ENCODE measurements at regions not wholly inside any gene's neighbourhood (a gene's known extent, or its start where the extent isn't known, plus 50 kb on each side); places are given as distances from the start of the nearest gene placed in this dataset.

DNA sequence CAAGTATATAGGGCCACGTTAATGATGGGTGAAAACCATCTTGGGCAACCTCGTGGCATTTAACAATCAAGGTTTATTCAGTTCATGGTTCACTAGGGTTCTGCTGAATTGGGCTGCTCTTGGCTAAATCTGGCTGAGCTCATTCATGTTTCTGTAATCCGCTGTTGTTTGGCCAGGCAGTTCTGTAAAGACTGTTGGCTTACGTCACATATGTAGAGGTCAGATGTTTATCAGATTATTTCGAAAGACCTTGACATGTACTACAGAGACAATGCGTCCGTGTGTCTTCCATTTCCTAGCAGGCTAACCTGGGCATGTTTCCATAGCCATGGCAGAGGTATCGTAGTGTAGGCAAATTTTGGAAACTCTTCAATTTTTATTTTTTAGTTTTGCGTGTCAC lies 190.0 kb upstream of the ZWINT start:
- ChIA-PET POLR2A (no interaction called here), CTCF (no interaction called here)

DNA sequence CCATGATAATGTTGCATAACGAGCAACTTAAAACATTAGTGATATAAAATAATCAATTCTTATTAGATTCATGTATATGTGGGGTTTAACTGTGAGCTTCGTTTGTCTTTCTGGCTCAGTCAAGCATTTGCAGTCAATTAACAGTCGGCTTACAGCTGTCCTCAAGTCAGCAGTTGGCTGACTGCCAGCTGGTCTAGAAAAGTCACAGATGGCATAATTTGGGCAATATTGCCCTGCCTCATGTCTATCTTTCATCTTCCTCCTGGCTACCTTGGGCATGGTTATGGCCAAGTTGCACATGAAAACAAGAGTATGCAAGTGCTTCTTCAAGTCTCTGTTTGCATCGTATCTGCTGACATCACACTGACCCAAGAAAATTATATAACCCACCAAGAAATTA lies 186.1 kb upstream of the ZWINT start:
- TF ChIP-seq, protein P1, sequence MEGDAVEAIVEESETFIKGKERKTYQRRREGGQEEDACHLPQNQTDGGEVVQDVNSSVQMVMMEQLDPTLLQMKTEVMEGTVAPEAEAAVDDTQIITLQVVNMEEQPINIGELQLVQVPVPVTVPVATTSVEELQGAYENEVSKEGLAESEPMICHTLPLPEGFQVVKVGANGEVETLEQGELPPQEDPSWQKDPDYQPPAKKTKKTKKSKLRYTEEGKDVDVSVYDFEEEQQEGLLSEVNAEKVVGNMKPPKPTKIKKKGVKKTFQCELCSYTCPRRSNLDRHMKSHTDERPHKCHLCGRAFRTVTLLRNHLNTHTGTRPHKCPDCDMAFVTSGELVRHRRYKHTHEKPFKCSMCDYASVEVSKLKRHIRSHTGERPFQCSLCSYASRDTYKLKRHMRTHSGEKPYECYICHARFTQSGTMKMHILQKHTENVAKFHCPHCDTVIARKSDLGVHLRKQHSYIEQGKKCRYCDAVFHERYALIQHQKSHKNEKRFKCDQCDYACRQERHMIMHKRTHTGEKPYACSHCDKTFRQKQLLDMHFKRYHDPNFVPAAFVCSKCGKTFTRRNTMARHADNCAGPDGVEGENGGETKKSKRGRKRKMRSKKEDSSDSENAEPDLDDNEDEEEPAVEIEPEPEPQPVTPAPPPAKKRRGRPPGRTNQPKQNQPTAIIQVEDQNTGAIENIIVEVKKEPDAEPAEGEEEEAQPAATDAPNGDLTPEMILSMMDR (IDR thresholded peaks at IDR 0.05; ENCODE audit: insufficient read depth, low read depth, low read length) = no peak
- POLR2A ChIA-PET = no interaction called here
- H3K36me3 ChIP-seq (ENCODE audit: control insufficient read depth, insufficient read depth, low read length) = no peaks in the 10 kb centered on the region
- H3K4me3 ChIP-seq (ENCODE audit: low read depth, low read length) = no peak overlapping the region
- H3K27me3 ChIP-seq (ENCODE audit: control insufficient read depth, insufficient read depth, low read length) = no peaks in the 10 kb centered on the region
- CTCF ChIA-PET = no interaction called here
- no peak for DNase-seq (ENCODE audit: low read depth)

More for the DNA sequence above, 190.0 kb upstream of the ZWINT start:
- Histone ChIP-seq H3K27me3 (ENCODE audit: control insufficient read depth, insufficient read depth, low read length) (no peaks in the 10 kb centered on the region), H3K36me3 (ENCODE audit: control insufficient read depth, insufficient read depth, low read length) (no peaks in the 10 kb centered on the region), H3K4me3 (ENCODE audit: low read depth, low read length) (no peak overlapping the region)
- TF ChIP-seq, protein P1 (IDR thresholded peaks at IDR 0.05; ENCODE audit: insufficient read depth, low read depth, low read length) = no peak
- no peak for DNase-seq (ENCODE audit: low read depth)

DNA sequence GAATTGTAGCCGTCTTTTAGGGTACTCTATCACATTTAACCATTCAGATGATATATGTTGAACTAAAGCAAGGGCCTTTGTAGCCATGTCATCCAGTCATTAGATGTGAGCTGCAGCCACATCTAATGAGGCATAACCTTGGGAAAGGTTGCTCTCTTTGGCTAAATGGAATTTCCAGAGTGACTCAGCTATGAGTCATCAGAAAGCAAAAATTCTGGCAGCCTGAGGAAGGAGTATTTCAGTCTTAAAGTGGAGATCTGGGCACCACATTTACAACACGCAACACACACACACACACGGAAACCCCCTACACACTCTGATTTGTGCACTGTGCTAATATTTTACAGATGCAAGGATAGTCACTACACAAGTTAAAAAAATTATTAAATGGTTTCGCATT lies 176.9 kb upstream of the ZWINT start:
- DNase-seq (ENCODE audit: low read depth) = no peak
- TF ChIP-seq, protein P1 (IDR thresholded peaks at IDR 0.05; ENCODE audit: insufficient read depth, low read depth, low read length) = no peak
- Histone ChIP-seq H3K4me3 (ENCODE audit: low read depth, low read length) (no peak overlapping the region), H3K36me3 (ENCODE audit: control insufficient read depth, insufficient read depth, low read length) (no peaks in the 10 kb centered on the region), H3K27me3 (ENCODE audit: control insufficient read depth, insufficient read depth, low read length) (no peaks in the 10 kb centered on the region)
- ChIA-PET CTCF (no interaction called here), POLR2A (no interaction called here)

DNA sequence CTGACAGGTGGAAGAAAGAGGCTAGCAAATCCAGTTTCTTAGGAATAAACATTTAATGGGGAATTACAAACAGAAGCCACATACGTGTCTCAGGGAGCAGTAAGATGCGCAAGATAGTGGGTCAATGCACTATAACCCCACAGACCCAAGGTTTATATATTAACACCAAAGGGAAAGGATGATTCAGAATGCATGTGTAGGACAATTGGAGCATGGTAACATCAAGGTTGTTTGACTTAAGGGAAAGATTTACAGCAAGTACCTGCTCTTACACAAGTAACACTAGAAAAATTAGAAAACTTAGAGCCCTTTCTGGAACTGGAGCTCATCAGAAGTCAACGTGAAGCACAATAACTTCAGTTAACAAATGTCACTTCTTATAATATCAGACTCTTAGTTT lies 161.1 kb upstream of the ZWINT start:
- CTCF ChIA-PET = no interaction called here
- DNase-seq (ENCODE audit: low read depth) = no peak
- Histone ChIP-seq H3K36me3 (ENCODE audit: control insufficient read depth, insufficient read depth, low read length) (no peaks in the 10 kb centered on the region), H3K4me3 (ENCODE audit: low read depth, low read length) (no peak overlapping the region), H3K27me3 (ENCODE audit: control insufficient read depth, insufficient read depth, low read length) (no peaks in the 10 kb centered on the region)
- POLR2A ChIA-PET = no interaction called here
- TF ChIP-seq, protein P1 (IDR thresholded peaks at IDR 0.05; ENCODE audit: insufficient read depth, low read depth, low read length) = no peak

DNA sequence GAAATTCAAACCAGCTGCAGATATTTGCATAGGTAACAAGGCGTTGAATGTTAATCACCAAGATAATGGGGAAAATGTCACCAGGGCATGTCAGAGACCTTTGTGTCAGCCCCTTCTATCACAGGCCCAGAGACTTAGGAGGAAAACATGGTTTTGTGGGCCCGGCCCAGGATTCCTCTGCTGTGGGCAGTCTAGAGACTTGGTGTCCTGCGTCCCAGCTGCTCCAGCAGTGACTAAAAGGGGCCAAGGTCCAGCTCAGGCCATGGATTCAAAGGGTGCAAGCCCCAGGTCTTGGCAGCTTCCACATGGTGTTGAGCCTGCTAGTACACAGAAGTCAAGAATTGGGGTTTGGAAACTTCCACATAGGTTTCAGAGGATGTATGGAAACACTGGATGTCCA lies 147.5 kb upstream of the ZWINT start:
- H3K4me3 ChIP-seq (ENCODE audit: low read depth, low read length) = no peak overlapping the region
- ChIA-PET POLR2A (no interaction called here), CTCF (no interaction called here)
- TF ChIP-seq, protein P1 (IDR thresholded peaks at IDR 0.05; ENCODE audit: insufficient read depth, low read depth, low read length) = no peak
- H3K27me3 ChIP-seq (ENCODE audit: control insufficient read depth, insufficient read depth, low read length) = no peaks in the 10 kb centered on the region
- no peak for DNase-seq (ENCODE audit: low read depth)
- no peaks in the 10 kb centered on the region for H3K36me3 ChIP-seq (ENCODE audit: control insufficient read depth, insufficient read depth, low read length)
